ENCODE measurements at regions not wholly inside any gene's neighbourhood (a gene's known extent, or its start where the extent isn't known, plus 50 kb on each side); places are given as distances from the start of the nearest gene placed in this dataset.

DNA sequence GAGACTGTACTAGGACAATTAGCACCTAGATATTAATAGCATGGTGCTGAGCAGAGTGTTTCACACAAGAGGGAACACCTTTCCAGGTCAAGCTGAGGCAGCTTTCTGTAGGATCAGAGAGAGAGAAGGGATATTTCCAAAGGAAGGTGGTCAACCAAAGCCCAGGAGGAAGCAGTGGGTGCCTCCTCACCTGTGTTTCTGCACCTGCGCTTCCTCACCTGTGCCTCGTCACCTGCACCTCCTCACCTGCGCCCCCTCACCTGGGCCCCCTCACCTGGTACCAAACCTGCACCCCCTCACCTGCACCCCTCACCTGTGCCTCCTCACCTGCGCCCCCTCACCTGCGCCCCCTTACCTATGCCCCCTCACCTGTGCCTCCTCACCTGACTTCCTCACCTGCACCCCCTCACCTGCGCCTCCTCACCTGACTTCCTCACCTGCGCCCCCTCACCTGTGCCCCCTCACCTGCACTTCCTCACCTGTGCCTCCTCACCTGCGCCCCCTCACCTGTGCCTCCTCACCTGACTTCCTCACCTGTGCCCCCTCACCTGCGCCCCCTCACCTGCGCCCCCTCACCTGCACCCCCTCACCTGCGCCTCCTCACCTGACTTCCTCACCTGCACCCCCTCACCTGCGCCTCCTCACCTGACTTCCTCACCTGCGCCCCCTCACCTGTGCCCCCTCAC is 67.9 kb downstream of the TTLL2 start:
- no peak overlapping the region for H3K27ac ChIP-seq

GRCh38 chr6:167393731-167394130 is 68.8 kb downstream of the TTLL2 start:
- H3K27ac ChIP-seq, result no peak overlapping the region
- TF ChIP-seq, protein P1, sequence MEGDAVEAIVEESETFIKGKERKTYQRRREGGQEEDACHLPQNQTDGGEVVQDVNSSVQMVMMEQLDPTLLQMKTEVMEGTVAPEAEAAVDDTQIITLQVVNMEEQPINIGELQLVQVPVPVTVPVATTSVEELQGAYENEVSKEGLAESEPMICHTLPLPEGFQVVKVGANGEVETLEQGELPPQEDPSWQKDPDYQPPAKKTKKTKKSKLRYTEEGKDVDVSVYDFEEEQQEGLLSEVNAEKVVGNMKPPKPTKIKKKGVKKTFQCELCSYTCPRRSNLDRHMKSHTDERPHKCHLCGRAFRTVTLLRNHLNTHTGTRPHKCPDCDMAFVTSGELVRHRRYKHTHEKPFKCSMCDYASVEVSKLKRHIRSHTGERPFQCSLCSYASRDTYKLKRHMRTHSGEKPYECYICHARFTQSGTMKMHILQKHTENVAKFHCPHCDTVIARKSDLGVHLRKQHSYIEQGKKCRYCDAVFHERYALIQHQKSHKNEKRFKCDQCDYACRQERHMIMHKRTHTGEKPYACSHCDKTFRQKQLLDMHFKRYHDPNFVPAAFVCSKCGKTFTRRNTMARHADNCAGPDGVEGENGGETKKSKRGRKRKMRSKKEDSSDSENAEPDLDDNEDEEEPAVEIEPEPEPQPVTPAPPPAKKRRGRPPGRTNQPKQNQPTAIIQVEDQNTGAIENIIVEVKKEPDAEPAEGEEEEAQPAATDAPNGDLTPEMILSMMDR (conservative IDR thresholded peaks at IDR 0.05), result no peak
- TF ChIP-seq ZFX (IDR thresholded peaks at IDR 0.05), result no peak

More for the DNA sequence above, 67.9 kb downstream of the TTLL2 start:
- TF ChIP-seq ZFX (IDR thresholded peaks at IDR 0.05), result no peak
- TF ChIP-seq, protein P1 (conservative IDR thresholded peaks at IDR 0.05), result no peak

DNA sequence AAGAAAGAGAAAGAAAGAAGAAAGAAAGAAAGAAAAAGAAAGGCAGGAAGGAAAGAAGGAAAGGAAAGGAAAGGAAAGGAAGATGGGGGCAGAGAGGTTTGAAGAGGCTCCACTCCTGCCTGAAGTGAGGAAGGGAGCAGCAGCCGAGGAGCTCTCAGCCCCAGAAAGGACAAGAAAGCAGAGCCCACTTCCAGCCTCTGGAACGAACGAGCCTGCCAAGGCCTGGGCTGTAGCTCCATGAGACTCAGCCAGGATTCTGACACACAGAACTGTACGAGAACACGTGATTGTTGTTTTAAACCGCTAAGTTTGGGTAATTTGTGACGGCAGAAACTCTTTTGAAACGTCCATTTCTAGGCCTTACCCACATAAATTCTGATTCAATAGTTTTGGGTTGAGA is 69.5 kb downstream of the TTLL2 start:
- no peak overlapping the region for H3K27ac ChIP-seq
- TF ChIP-seq, protein P1 (conservative IDR thresholded peaks at IDR 0.05), result no peak
- TF ChIP-seq ZFX (IDR thresholded peaks at IDR 0.05), result no peak

DNA sequence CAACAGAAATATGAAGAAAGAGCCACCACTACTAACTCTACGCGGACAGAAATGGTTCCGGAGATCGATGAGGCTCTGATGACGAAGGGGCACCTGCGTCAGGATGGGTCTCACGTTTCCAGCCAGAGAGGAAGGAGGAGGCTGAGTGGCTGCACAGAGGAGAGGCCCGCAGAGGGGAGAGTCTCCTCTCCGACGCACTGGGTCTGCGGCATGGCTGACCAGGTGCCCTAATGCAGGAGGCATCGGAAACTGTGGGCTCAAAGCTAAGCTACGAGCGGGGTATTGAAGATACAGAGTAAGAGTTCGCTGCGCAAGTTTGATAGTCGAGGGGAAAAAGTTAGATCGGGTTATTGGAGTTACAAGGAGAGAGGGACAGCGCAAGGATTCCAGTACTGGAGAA is 69.9 kb downstream of the TTLL2 start:
- TF ChIP-seq, protein P1 (conservative IDR thresholded peaks at IDR 0.05), result no peak
- no peak for TF ChIP-seq ZFX (IDR thresholded peaks at IDR 0.05)
- no peak overlapping the region for H3K27ac ChIP-seq

DNA sequence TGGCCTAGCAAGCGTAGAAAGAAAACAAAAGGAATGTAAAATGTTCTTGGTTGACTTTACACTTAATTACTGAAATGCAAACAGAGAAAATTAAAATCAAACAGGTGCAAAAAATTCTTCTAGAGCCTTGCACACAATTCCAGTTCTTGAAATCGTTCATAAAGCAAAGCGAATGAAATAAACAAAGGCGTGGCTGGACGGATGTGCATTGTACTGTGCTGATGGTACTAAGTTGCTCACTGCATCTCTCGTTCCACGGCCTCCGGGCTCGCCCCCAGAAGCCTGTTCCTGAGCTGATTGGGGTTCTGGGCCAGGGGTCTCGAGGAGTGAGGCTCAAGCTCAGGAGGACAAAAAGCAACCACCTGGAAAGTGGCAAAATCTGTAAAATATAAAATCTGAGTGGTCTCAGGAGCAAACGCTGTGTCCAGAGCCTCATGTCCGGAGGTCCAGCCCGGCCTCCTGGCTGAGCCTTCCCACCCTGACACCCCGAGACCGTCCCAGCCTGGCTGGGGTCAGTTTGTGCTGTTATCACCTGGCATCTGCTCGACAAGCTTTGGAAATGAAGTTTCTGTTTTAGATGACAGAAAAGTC is 71.3 kb downstream of the TTLL2 start:
- TF ChIP-seq, protein P1 (conservative IDR thresholded peaks at IDR 0.05), result no peak
- TF ChIP-seq ZFX (IDR thresholded peaks at IDR 0.05), result no peak

DNA sequence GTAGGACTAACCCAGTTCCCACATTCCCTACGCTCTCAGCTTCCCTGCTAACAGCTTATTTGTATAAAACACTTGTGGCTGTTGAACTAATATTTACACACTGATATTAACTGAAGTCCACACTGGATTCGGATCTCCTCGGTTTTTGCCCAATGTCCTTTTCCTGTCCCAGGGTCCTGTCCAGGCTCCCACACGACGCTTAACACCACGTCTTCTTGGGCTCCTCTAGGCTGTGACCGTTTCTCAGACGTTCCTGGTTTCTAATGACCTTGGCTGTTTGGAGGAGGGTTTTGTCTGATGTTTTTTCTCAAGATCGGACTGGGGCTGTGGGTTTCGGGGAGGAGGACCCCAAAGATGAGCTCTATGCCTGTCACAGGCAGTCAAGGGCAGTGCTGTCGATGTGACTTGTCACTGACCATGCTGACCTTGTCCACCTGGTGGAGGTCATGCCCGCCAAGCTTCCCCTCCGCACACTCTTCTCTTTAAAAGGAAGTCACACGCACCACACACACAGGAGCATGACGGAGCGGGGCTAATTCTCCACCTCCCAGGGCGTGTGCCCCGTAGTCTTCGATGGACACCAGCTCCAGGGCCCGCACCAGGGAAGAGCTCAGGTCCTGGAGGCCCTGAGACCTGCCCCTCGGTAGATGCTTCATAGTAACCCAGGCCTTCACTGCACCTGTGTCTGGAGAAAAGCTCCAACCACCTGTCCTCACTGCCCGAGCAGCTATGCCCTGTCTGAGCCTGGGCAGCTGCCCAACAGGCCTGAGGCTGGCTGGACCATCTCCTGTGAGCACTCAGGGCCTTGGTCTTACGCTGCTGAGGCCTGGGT is 72.0 kb downstream of the TTLL2 start:
- TF ChIP-seq, protein P1 (conservative IDR thresholded peaks at IDR 0.05), result no peak
- no peak for TF ChIP-seq ZFX (IDR thresholded peaks at IDR 0.05)
- H3K27ac ChIP-seq, result no peak overlapping the region

More for the DNA sequence above, 71.3 kb downstream of the TTLL2 start:
- no peak overlapping the region for H3K27ac ChIP-seq

GRCh38 chr6:167397712-167398111 is 72.8 kb downstream of the TTLL2 start:
- no peak for TF ChIP-seq ZFX (IDR thresholded peaks at IDR 0.05)
- TF ChIP-seq, protein P1 (conservative IDR thresholded peaks at IDR 0.05), result no peak
- H3K27ac ChIP-seq, result no peak overlapping the region

Measured in C4-2B (cell line).